Dedifferentiated amniotic fluid mesenchymal stem cell (primary cell): ENCODE measurements at regions not wholly inside any gene's neighbourhood (a gene's known extent, or its start where the extent isn't known, plus 50 kb on each side); places are given as distances from the start of the nearest gene placed in this dataset.
"Not testable (repeated sequence)": the region's sequence is repeated elsewhere in the genome, so short reads cannot be mapped to it uniquely, and the experiment has no call there.

Source experiments
- DNase-seq: peaks from one replicate; pipeline ENCODE4 v3.0.0-alpha.2; 2016; ENCODE audit errors: extremely low spot score

DNA sequence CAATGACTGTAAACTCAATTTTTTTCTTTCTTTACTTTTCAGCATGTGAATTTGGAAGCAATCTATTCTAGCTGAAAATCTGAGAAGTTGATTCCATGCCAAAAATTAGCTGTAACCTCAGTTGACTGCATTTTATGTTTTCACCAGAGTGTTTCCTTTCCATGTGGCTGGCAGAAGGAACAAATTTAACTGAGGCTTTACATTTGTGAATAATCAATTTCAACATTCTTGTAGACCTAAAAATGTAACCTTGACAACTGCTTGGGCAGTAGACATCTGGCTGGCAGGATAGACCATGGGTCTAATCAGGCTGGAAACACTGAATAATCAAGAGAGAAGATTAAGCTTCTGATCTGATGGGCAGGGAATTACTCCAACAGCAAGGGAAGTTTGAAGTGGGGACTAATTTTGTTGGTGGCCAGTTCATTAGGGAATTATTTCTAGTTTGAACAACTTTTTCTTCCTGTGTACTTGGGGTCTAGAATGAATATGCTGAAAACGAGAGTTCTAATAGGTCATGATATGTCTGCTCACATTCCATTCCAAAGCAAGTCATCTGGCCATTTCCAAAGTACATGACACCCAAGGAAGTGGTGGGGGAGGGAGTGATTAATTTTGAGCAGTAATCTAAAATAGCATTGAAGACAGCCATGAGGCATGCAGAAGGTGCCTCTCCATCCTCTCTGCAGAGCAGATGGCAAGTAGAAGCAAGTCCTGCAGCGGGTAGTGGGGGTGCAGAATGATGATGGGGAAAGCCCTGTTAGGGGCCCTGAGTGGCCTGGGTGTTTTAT, 68.2 kb downstream of the ATP23 start:
- peak; percentile 41 for DNase-seq

GRCh38 chr12:58011676-58012075, 70.3 kb downstream of the ATP23 start:
- no peak for DNase-seq

- DNase-seq: not testable (repeated sequence)
These were observed 81.1 kb downstream of the ATP23 start for GRCh38 chr12:58022379-58023020.

DNA sequence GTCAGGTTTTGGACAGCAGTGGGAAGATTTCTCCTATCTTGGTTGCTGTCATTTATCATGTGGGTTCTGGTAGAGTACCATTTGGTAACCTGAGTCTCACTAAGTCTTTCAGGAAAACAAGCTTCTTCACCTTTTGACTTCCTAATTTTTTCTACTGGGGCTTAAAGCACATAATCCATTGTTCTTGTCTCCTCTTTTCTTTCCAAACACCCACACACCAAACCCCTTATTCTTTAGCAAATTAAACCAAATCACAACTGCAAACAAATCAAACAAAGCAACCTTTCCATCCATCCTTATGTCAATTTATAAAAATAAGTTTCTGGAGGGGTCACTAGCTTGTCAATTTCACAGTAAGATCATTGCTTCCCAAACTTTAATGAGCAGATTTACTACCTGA, 84.1 kb downstream of the ATP23 start:
- no peak for DNase-seq

GRCh38 chr12:58026426-58026825, 85.1 kb downstream of the ATP23 start:
- DNase-seq: peak; percentile 20

GRCh38 chr12:58026897-58027891, 85.8 kb downstream of the ATP23 start:
- DNase-seq: peak; percentile 54

DNA sequence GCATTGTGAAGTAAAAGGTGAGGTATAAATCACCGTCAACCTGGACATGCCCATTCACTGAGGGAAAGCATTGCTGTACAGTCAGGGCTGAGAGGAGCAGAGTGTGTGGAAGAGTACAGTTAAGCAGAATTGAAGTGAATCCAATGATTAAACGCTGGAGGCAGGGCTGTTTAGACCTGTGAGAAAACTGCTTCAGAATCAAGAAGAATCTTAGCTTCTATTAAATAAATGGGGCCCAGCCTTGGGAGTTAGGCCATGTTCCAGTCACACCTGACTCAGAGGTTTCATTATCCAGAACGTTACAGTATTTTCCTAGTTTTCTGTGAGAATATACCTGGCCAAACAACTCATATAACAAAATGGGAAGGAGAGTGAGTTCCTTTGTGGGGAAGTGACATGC, 86.9 kb downstream of the ATP23 start:
- DNase-seq: peak; percentile 12

DNA sequence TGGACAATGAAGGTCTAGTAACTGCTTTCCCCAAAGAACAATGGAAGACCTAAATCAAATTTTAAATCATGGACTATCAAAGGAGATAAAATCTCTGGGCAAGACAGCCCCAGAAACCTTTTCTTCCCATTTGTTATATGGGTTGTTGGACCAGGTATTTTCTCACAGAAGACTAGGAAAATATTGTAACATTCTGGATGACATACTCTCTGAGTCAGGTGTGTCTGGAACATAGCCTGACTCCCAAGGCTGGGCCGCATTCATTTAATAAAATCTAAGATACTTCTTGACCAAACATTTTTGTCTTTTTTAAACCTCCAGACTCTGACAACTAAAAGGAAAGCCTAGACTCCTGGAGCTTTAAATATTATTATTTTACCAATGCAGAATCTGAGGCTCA, 87.9 kb downstream of the ATP23 start:
- DNase-seq: peak; percentile 1

DNA sequence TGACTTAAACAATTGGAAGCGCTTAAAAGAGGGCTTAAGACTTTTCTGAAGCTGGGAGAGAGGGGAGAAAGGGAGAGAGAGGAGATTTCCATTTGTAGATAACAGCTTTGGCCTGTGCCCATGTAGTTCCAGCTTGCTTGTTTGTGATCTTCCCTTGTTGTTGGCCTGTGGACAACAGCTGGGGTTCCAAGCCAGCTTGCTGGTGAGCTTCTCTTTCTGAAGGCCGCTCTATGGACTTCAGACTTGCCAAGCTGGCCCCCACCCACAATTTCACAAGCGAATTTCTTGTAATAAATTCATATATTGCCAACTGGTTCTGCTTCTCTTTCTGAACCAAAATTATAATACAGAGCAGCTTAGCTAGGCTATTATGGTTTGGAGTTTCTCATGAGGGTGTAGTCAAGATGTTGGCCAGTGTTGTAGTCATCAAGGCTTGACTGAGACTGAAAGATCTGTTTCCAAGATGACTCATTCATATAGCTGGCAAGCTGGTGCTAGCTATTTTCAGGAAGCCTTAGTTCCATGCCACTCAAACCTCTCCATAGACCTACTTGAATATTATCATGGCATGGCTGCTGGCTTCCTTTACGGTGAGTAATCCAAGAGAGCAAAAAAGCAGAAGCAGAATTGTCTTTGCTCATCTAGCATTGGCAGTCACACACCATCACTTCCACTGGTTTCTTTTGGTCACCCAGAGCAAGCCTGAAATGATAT, 89.4 kb downstream of the ATP23 start:
- peak; percentile 44 for DNase-seq

DNA sequence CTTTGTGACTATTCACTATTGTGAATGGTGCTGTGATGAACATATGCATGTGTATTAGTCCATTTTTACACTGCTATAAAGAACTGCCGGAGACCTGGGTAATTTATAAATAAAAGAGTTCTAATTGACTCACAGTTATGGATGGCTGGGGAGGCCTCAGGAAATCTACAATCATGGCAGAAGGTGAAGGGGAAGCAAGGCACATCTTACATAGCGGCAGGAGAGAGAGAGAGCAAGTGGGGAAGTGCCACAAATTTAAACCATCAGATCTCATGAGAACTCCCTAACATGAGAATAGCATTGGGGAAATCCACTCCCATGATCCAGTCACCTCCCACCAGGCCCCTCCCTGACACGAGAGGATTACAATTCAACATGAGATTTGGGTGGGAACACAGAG, 90.8 kb downstream of the ATP23 start:
- DNase-seq: peak; percentile 7

DNA sequence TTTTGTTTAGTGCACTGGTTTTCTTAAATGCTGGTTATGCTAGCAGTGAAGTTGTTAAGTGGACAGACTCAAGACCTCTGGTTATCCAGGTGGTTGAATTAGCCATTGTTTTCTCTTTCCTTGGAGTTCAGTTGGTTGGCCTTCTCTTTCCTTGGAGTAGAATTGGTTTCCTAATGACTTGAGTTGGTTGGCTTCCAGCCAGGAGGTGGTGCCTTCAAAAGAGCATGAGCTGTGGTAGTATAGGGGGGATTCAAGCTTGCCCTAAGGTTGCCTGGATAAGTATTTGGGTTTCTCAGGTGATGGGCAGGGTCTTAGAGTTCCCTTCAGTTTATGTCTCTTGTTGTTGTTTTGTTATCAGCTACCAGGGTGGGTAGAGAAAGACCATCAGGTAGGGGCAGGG, 92.5 kb downstream of the ATP23 start:
- DNase-seq: no peak

DNA sequence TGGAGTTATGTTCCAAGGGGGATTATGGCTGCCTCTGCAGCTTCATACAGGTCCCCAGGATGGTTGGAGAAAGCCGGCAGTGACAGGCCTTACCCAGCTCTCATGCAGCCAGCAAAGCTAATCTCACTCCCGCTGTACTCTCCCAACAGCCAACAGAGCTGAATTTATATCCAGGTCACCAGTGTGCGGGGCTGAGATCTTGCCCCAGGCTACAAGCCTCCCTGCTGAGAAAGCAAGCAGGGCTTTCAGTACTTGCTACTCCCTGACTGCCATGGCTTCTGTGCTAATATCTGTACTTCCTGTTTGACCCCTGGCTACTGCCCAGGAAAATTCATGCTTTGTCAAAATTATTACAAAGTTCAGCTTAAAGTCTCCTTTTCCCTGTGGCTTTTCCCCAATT, 92.9 kb downstream of the ATP23 start:
- DNase-seq: no peak

GRCh38 chr12:58034712-58035111, 93.3 kb downstream of the ATP23 start:
- DNase-seq: no peak

GRCh38 chr12:58041441-58041840, 100.1 kb downstream of the ATP23 start:
- DNase-seq: no peak

DNA sequence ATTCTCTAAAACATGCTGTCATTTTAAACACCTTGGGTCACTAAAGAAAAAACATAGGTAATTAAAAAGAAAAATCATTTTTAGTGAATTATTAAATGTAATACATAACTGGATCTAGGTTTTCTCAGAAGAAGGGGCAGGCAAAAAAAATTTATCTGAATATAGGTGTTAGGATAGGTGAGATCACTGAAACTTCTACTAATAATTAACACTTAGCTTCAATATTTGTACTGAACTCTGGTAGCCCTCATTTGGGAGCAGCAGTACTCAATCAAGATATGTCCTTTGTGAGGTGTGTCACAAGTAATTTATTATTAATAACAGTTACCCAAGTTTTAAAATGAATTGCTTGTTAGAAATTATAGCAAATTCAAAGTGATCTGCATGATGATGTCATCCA, 103.6 kb downstream of the ATP23 start:
- DNase-seq: no peak

DNA sequence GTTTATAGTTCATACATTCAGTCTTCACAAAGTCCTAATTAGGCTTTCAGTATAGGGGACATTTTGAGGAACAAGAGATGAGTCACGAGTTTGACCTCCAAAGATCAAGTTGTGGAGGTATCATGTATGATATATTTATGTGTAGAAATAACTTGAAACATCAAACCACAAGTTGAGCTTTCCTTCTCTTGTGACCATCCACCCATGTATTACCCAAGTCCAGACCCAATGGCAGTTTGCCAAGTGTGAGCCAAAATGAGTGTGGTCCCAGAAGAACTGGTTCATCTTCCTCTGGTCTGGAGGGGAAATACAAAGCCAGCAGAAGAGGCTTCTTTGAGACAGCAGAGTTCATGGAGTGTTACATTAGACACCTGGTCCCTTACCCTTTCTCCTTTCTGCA, 104.9 kb downstream of the ATP23 start:
- DNase-seq: no peak

GRCh38 chr12:58051378-58051777, 110.0 kb downstream of the ATP23 start:
- DNase-seq: no peak

- no peak for DNase-seq
These were observed 123.3 kb downstream of the ATP23 start for GRCh38 chr12:58064666-58065065.

DNA sequence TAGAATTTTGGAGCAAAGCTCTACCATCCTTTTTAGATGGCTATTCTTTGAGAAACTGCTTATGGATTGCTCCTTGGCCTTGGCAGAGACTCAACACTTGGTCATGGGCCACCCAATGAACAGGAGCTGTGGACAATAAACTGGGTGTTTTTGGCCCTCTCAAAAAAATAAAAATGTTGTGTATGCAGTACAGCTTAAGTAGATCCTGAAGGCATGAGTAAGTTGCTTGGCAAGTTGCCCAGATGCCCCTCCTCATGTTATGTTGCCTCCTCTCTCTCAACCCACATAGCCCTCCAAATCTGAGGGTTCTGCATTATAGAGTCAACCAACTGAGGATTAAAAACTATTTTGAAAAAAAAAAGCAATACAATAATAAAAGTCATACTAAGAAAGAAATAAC, 124.9 kb downstream of the ATP23 start:
- DNase-seq: no peak

GRCh38 chr12:58067610-58068387, 126.4 kb downstream of the ATP23 start:
- peak; percentile 89 for DNase-seq

DNA sequence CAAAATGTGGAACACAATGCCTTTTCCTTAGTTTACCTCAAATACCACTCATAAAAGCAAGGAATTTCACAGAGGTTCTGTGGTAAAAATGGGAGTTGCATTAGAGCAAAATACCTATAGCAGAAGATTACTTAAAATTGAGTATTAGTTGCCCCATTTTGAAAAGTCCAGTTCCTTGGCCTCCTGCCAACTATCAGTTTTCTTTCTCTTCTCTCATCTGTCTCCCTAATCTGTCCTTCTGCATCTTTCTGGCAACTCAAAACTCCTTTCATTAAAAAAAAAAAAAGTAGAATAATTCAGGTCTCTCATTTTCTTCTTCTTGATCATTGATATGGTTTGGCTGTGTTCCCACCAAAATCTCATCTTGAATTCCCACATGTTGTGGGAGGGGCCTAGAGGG, 127.3 kb downstream of the ATP23 start:
- DNase-seq: no peak
